Vagina (tissue), 2 donors: ENCODE measurements at regions not wholly inside any gene's neighbourhood (a gene's known extent, or its start where the extent isn't known, plus 50 kb on each side); places are given as distances from the start of the nearest gene placed in this dataset.

ENCODE experiments used
- DNase-seq, 2 donors: peaks; one replicate each; pipeline ENCODE4 v3.0.0-alpha.2; 2017; ENCODE audit errors: extremely low spot score in 2 of 2
- H3K27ac ChIP-seq: fragments of 200-600 bp; sonication (generic); one replicate; pipeline ENCODE4 v1.5.1; 2019
- H3K27me3 ChIP-seq: fragments of 200-600 bp; sonication (generic); one replicate; pipeline ENCODE4 v1.5.1; 2019
- H3K36me3 ChIP-seq, 2 donors: fragments of 200-600 bp; sonication (generic); one replicate each; pipeline ENCODE4 v1.5.1; 2017 to 2019
- H3K4me1 ChIP-seq: fragments of 200-600 bp; sonication (generic); one replicate; pipeline ENCODE4 v1.5.1; 2019
- H3K4me3 ChIP-seq, 2 donors: fragments of 200-600 bp; sonication (generic); 1 replicate in 1 of 2; 2 replicates in 1 of 2; pipeline ENCODE4 v1.5.1; 2016 to 2019
- H3K9me3 ChIP-seq: fragments of 200-600 bp; sonication (generic); one replicate; pipeline ENCODE4 v1.5.1; 2019
- CTCF ChIP-seq, 3 experiments: fragments of 450-650 bp in 2 of 3; fragments of 200-600 bp in 1 of 3; sonication (generic) in 1 of 3; IDR thresholded peaks; one replicate each; pipeline ENCODE4 v1.5.1; 2017 to 2019; ENCODE audit warnings: antibody characterized with exemption in 3 of 3, mild to moderate bottlenecking in 2 of 3, moderate library complexity in 2 of 3
- POLR2A ChIP-seq, 2 donors: fragments of 450-650 bp; IDR thresholded peaks; one replicate each; pipeline ENCODE4 v1.6.1; 2017; ENCODE audit warnings: antibody characterized with exemption in 2 of 2, mild to moderate bottlenecking in 2 of 2, moderate library complexity in 2 of 2
- POLR2AphosphoS5 ChIP-seq, 2 donors: sonication (generic); formaldehyde crosslinking; IDR thresholded peaks; one replicate each; pipeline ENCODE4 v1.9.0; 2017; ENCODE audit warnings: antibody characterized with exemption in 2 of 2, mild to moderate bottlenecking in 2 of 2, low read depth in 1 of 2; ENCODE audit not compliant: insufficient read depth in 1 of 2
- intact Hi-C: fragments of 100-400 bp; cut with DNase I; formaldehyde crosslinking; loops from one replicate; pipeline ENCODE4 v1.15.1; 2023

GRCh38 chr2:212831671-212832199 lies 293.1 kb upstream of the ERBB4 start:
- H3K27me3 ChIP-seq, result no peaks in the 10 kb centered on the region
- TF ChIP-seq POLR2A (IDR thresholded peaks at IDR 0.05) (no peak), CTCF (IDR thresholded peaks at IDR 0.05) (no peak), POLR2AphosphoS5 (IDR thresholded peaks at IDR 0.05; ENCODE audit: insufficient read depth in 1 of 2, low read depth in 1 of 2) (no peak)
- no peak overlapping the region for H3K27ac ChIP-seq
- H3K36me3 ChIP-seq, result no peaks in the 10 kb centered on the region
- no peak for DNase-seq
- no peak overlapping the region for H3K4me3 ChIP-seq
- intact Hi-C loops, result no loop called here
- H3K9me3 ChIP-seq, result no peaks in the 10 kb centered on the region
- H3K4me1 ChIP-seq, result no peaks in the 10 kb centered on the region

- H3K36me3 ChIP-seq, result no peaks in the 10 kb centered on the region
- H3K9me3 ChIP-seq, result no peaks in the 10 kb centered on the region
- H3K4me3 ChIP-seq, result no peak overlapping the region
- H3K4me1 ChIP-seq, result no peaks in the 10 kb centered on the region
- intact Hi-C loops, result no loop called here
- H3K27ac ChIP-seq, result no peak overlapping the region
- no peak for TF ChIP-seq POLR2A (IDR thresholded peaks at IDR 0.05)
- no peak for TF ChIP-seq CTCF (IDR thresholded peaks at IDR 0.05)
- TF ChIP-seq POLR2AphosphoS5 (IDR thresholded peaks at IDR 0.05; ENCODE audit: insufficient read depth in 1 of 2, low read depth in 1 of 2), result no peak
- DNase-seq, result no peak
- no peaks in the 10 kb centered on the region for H3K27me3 ChIP-seq
Measured at GRCh38 chr2:212816267-212816666, 277.7 kb upstream of the ERBB4 start.

- Histone ChIP-seq H3K27me3 (no peaks in the 10 kb centered on the region), H3K27ac (no peak overlapping the region), H3K4me3 (no peak overlapping the region), H3K4me1 (no peaks in the 10 kb centered on the region), H3K9me3 (no peaks in the 10 kb centered on the region), H3K36me3 (no peaks in the 10 kb centered on the region)
- no peak for DNase-seq
- intact Hi-C loops, result no loop called here
- TF ChIP-seq POLR2A (IDR thresholded peaks at IDR 0.05) (no peak), POLR2AphosphoS5 (IDR thresholded peaks at IDR 0.05; ENCODE audit: insufficient read depth in 1 of 2, low read depth in 1 of 2) (no peak), CTCF (IDR thresholded peaks at IDR 0.05) (no peak)
Measured at GRCh38 chr2:212815453-212815852, 276.9 kb upstream of the ERBB4 start.

- intact Hi-C loops, result no loop called here
- no peaks in the 10 kb centered on the region for H3K27me3 ChIP-seq
Measured at GRCh38 chr2:212814941-212815340, 276.3 kb upstream of the ERBB4 start.

More at GRCh38 chr2:212814941-212815340, 276.3 kb upstream of the ERBB4 start:
- no peak overlapping the region for H3K27ac ChIP-seq
- H3K4me1 ChIP-seq, result no peaks in the 10 kb centered on the region
- TF ChIP-seq CTCF (IDR thresholded peaks at IDR 0.05) (no peak), POLR2A (IDR thresholded peaks at IDR 0.05) (no peak), POLR2AphosphoS5 (IDR thresholded peaks at IDR 0.05; ENCODE audit: insufficient read depth in 1 of 2, low read depth in 1 of 2) (no peak)
- no peaks in the 10 kb centered on the region for H3K36me3 ChIP-seq
- H3K9me3 ChIP-seq, result no peaks in the 10 kb centered on the region
- DNase-seq, result no peak
- H3K4me3 ChIP-seq, result no peak overlapping the region
